Neural cell (in vitro differentiated cells): ENCODE measurements at regions not wholly inside any gene's neighbourhood (a gene's known extent, or its start where the extent isn't known, plus 50 kb on each side); places are given as distances from the start of the nearest gene placed in this dataset.

Experiments
- H2AFZ ChIP-seq: fragments of 200-600, 300-800 bp; sonication (generic), shearing (Covaris generic); 2 replicates; pipeline ENCODE4 v1.6.0; 2014; ENCODE audit warnings: low read depth, mild to moderate bottlenecking, antibody characterized with exemption, low read length, moderate library complexity
- H3F3A ChIP-seq: fragments of 200-600 bp; shearing (Covaris generic); 2 replicates; pipeline ENCODE4 v1.6.1; 2016; ENCODE audit warnings: mild to moderate bottlenecking, moderate library complexity, mixed read lengths, antibody characterized with exemption, low read length; ENCODE audit not compliant: insufficient read depth, poor library complexity, severe bottlenecking
- H3K27ac ChIP-seq: fragments of 200-600, 300-800 bp; sonication (generic), shearing (Covaris generic); 2 replicates; pipeline ENCODE4 v1.5.1; 2014; ENCODE audit warnings: mild to moderate bottlenecking, low read length, moderate library complexity
- H3K27me3 ChIP-seq: fragments of 300-800, 200-600 bp; sonication (generic), shearing (Covaris generic); 2 replicates; pipeline ENCODE4 v1.6.0; 2014; ENCODE audit warnings: mild to moderate bottlenecking, low read depth, low read length, moderate library complexity; ENCODE audit not compliant: insufficient read depth
- H3K36me3 ChIP-seq: fragments of 300-800, 200-600 bp; sonication (generic), shearing (Covaris generic); 2 replicates; pipeline ENCODE4 v1.5.1; 2014; ENCODE audit warnings: mild to moderate bottlenecking, antibody characterized with exemption, low read length, moderate library complexity; ENCODE audit not compliant: insufficient read depth
- H3K4me2 ChIP-seq: fragments of 300-800, 200-600 bp; sonication (generic), shearing (Covaris generic); 2 replicates; pipeline ENCODE4 v1.6.0; 2014; ENCODE audit warnings: mild to moderate bottlenecking, low read length
- H3K4me3 ChIP-seq: fragments of 300-800, 200-600 bp; sonication (generic), shearing (Covaris generic); 2 replicates; pipeline ENCODE4 v1.5.1; 2014; ENCODE audit warnings: mild to moderate bottlenecking, low read length, moderate library complexity
- H3K79me2 ChIP-seq: fragments of 200-600 bp; shearing (Covaris generic); replicated peaks from 2 replicates; pipeline ENCODE4 v1.6.0; 2014; ENCODE audit warnings: mild to moderate bottlenecking, low read length, moderate library complexity; ENCODE audit not compliant: insufficient read depth
- H3K9ac ChIP-seq: fragments of 300-800, 200-600 bp; sonication (generic), shearing (Covaris generic); 2 replicates; pipeline ENCODE4 v1.6.1; 2016; ENCODE audit warnings: mild to moderate bottlenecking, low read length, mixed read lengths
- H3K9me2 ChIP-seq: fragments of 200-600 bp; shearing (Covaris generic); 2 replicates; pipeline ENCODE4 v1.6.1; 2016; ENCODE audit warnings: mild to moderate bottlenecking, low read length, mixed read lengths; ENCODE audit not compliant: insufficient read depth
- H3K9me3 ChIP-seq: fragments of 200-600, 300-800 bp; sonication (generic), shearing (Covaris generic); 2 replicates; pipeline ENCODE4 v1.6.1; 2016; ENCODE audit warnings: mild to moderate bottlenecking, mixed run types, low read length, moderate library complexity, mixed read lengths
- H4K20me1 ChIP-seq: fragments of 200-600 bp; shearing (Covaris generic); 2 replicates; pipeline ENCODE4 v1.6.1; 2016; ENCODE audit warnings: mild to moderate bottlenecking, mixed run types; ENCODE audit not compliant: insufficient read depth
- EP300 ChIP-seq: fragments of 450-650 bp; conservative IDR thresholded peaks from 2 replicates; pipeline ENCODE4 v1.6.1; 2014; ENCODE audit warnings: antibody characterized with exemption, mild to moderate bottlenecking, moderate library complexity; ENCODE audit not compliant: poor library complexity, severe bottlenecking
- EZH2 ChIP-seq: fragments of 200-600, 300-800 bp; shearing (Covaris generic), sonication (generic); IDR thresholded peaks from 2 replicates; pipeline ENCODE4 v1.6.1; 2014; ENCODE audit warnings: antibody characterized with exemption, low read length, borderline replicate concordance, mild to moderate bottlenecking; ENCODE audit not compliant: insufficient read depth, poor library complexity, severe bottlenecking
- MXI1 ChIP-seq: fragments of 450-650 bp; conservative IDR thresholded peaks from 2 replicates; pipeline ENCODE4 v1.6.1; 2014; ENCODE audit warnings: antibody characterized with exemption, mild to moderate bottlenecking; ENCODE audit not compliant: poor library complexity, severe bottlenecking
- POLR2AphosphoS5 ChIP-seq: IDR thresholded peaks from 2 replicates; pipeline ENCODE4 v1.6.1; 2012
- RAD21 ChIP-seq: fragments of 450-650 bp; conservative IDR thresholded peaks from 2 replicates; pipeline ENCODE4 v1.6.1; 2014; ENCODE audit warnings: antibody characterized with exemption, mild to moderate bottlenecking, moderate library complexity
- SMC3 ChIP-seq: fragments of 450-650 bp; conservative IDR thresholded peaks from 2 replicates; pipeline ENCODE4 v1.6.1; 2014; ENCODE audit warnings: antibody characterized with exemption, mild to moderate bottlenecking, moderate library complexity; ENCODE audit not compliant: poor library complexity
- TAF1 ChIP-seq: IDR thresholded peaks from 2 replicates; pipeline ENCODE4 v1.6.1; 2012; ENCODE audit warnings: low read depth
- TF ChIP-seq, protein P1 (sequence below): IDR thresholded peaks from 2 replicates; pipeline ENCODE4 v1.6.1; 2012; ENCODE audit warnings: borderline replicate concordance
- TF ChIP-seq, protein P2 (sequence below): fragments of 450-650 bp; IDR thresholded peaks from 2 replicates; pipeline ENCODE4 v1.5.1; 2014; ENCODE audit warnings: antibody characterized with exemption, mild to moderate bottlenecking, moderate library complexity; ENCODE audit not compliant: poor library complexity, severe bottlenecking

DNA sequence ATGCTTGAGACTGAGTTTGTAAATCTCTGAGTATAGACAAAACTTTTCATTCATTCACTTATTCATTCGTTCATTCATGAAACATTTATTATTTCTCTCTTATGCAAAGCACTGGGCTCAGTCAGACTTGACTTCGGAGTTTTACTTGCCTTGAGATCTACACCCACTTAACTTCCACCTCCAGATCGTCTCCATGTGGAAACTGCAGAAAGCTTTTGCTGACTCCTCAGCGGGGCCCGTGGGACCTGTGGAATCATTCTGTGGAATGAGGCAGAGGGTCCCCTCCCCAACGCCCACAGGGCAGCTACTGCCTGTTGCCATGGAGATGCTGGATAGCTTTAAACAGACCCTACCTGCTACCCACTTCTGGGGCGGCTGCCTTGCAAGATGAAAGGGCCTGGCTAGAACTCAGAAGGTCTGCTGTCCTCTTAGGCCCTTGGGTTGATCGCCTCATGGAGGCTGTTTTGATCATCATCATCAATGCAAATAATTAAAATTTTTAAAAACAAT lies 66.4 kb upstream of the KCNG1 start:
- H3K27ac ChIP-seq = no peak overlapping the region
- H3K4me2 ChIP-seq = no peak overlapping the region
- H3K9ac ChIP-seq = no peak overlapping the region
- no peaks in the 10 kb centered on the region for H3K36me3 ChIP-seq
- no peaks in the 10 kb centered on the region for H4K20me1 ChIP-seq
- H3K79me2 ChIP-seq = no peaks in the 10 kb centered on the region
- no peak for TF ChIP-seq POLR2AphosphoS5
- no peak for TF ChIP-seq MXI1
- no peak for TF ChIP-seq EZH2
- no peak overlapping the region for H2AFZ ChIP-seq
- no peaks in the 10 kb centered on the region for H3K9me2 ChIP-seq
- H3K4me3 ChIP-seq = no peak overlapping the region
- H3F3A ChIP-seq = peaks cover 5% of the 10 kb centered on the region
- H3K27me3 ChIP-seq = no peaks in the 10 kb centered on the region
- H3K9me3 ChIP-seq = no peaks in the 10 kb centered on the region

DNA sequence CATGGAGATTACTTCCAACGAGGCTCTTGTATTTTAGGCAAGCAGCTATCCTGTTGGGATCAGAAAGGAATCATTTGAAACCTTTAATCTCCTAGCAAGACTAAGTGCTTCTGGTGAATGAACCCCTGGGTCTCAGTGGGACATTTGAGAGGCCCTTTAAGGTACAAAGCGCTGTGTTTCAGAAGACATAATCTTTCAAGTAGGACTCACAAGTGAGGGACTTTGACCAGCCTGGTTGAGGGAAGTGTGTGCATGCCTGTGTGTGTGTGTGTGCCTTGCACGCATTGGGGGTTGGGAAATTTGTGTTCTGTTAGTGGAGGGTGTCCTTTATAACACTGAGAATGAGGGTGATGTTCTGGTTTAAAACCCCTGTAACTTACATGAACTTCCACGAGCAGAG lies 64.4 kb upstream of the KCNG1 start:
- H3F3A ChIP-seq = peaks cover 5% of the 10 kb centered on the region
- H3K27ac ChIP-seq = no peak overlapping the region
- no peak overlapping the region for H3K4me2 ChIP-seq
- no peak for TF ChIP-seq SMC3
- no peak for TF ChIP-seq EP300
- TF ChIP-seq, protein P1, sequence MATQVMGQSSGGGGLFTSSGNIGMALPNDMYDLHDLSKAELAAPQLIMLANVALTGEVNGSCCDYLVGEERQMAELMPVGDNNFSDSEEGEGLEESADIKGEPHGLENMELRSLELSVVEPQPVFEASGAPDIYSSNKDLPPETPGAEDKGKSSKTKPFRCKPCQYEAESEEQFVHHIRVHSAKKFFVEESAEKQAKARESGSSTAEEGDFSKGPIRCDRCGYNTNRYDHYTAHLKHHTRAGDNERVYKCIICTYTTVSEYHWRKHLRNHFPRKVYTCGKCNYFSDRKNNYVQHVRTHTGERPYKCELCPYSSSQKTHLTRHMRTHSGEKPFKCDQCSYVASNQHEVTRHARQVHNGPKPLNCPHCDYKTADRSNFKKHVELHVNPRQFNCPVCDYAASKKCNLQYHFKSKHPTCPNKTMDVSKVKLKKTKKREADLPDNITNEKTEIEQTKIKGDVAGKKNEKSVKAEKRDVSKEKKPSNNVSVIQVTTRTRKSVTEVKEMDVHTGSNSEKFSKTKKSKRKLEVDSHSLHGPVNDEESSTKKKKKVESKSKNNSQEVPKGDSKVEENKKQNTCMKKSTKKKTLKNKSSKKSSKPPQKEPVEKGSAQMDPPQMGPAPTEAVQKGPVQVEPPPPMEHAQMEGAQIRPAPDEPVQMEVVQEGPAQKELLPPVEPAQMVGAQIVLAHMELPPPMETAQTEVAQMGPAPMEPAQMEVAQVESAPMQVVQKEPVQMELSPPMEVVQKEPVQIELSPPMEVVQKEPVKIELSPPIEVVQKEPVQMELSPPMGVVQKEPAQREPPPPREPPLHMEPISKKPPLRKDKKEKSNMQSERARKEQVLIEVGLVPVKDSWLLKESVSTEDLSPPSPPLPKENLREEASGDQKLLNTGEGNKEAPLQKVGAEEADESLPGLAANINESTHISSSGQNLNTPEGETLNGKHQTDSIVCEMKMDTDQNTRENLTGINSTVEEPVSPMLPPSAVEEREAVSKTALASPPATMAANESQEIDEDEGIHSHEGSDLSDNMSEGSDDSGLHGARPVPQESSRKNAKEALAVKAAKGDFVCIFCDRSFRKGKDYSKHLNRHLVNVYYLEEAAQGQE = no peak
- no peak for TF ChIP-seq POLR2AphosphoS5
- TF ChIP-seq, protein P2, sequence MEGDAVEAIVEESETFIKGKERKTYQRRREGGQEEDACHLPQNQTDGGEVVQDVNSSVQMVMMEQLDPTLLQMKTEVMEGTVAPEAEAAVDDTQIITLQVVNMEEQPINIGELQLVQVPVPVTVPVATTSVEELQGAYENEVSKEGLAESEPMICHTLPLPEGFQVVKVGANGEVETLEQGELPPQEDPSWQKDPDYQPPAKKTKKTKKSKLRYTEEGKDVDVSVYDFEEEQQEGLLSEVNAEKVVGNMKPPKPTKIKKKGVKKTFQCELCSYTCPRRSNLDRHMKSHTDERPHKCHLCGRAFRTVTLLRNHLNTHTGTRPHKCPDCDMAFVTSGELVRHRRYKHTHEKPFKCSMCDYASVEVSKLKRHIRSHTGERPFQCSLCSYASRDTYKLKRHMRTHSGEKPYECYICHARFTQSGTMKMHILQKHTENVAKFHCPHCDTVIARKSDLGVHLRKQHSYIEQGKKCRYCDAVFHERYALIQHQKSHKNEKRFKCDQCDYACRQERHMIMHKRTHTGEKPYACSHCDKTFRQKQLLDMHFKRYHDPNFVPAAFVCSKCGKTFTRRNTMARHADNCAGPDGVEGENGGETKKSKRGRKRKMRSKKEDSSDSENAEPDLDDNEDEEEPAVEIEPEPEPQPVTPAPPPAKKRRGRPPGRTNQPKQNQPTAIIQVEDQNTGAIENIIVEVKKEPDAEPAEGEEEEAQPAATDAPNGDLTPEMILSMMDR = no peak
- no peak for TF ChIP-seq TAF1
- TF ChIP-seq MXI1 = no peak
- TF ChIP-seq RAD21 = no peak
- TF ChIP-seq EZH2 = no peak
- no peak overlapping the region for H3K9ac ChIP-seq
- H3K9me3 ChIP-seq = no peaks in the 10 kb centered on the region
- H4K20me1 ChIP-seq = no peaks in the 10 kb centered on the region
- H3K79me2 ChIP-seq = no peaks in the 10 kb centered on the region
- H3K9me2 ChIP-seq = no peaks in the 10 kb centered on the region
- no peaks in the 10 kb centered on the region for H3K36me3 ChIP-seq
- no peak overlapping the region for H2AFZ ChIP-seq
- no peak overlapping the region for H3K4me3 ChIP-seq
- no peaks in the 10 kb centered on the region for H3K27me3 ChIP-seq

DNA sequence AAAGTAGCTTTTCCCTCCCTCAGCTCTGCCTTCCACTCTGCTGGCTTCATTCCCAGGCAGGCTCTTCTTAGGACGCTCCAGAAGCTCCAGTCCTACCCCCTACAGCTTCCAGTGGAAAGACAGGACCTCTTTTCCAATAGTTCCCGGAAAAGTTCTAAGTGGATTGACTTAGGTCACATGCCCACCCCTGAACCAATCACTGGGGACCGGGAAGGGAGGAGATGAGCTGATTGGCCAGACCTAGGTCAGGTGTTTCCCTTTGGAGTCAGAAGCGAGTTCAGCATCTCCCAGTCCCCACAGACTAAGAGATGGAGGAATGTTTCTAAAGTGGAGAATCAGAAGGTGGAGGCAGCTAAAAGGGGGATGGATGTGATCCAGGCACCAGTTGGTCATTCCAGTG lies 62.9 kb upstream of the KCNG1 start:
- Histone ChIP-seq H3K9me2 (no peaks in the 10 kb centered on the region), H3K9ac (no peak overlapping the region), H3K79me2 (no peaks in the 10 kb centered on the region), H3K27me3 (no peaks in the 10 kb centered on the region), H4K20me1 (no peaks in the 10 kb centered on the region), H3K4me2 (no peak overlapping the region), H2AFZ (no peak overlapping the region), H3K4me3 (no peak overlapping the region), H3K36me3 (no peaks in the 10 kb centered on the region), H3K27ac (no peak overlapping the region), H3F3A (no peaks in the 10 kb centered on the region), H3K9me3 (no peaks in the 10 kb centered on the region)
- TF ChIP-seq EZH2 = no peak
- TF ChIP-seq POLR2AphosphoS5 = no peak
- no peak for TF ChIP-seq RAD21
